ENCODE measurements at regions not wholly inside any gene's neighbourhood (a gene's known extent, or its start where the extent isn't known, plus 50 kb on each side); places are given as distances from the start of the nearest gene placed in this dataset.

GRCh38 chr13:110813646-110814624 is 100.4 kb downstream of the ING1 start (continued):
- TF ChIP-seq TSHZ2 (CRISPR knock-in tag; IDR thresholded peaks at IDR 0.05) (no peak), ZFP30 (CRISPR knock-in tag; IDR thresholded peaks at IDR 0.05) (no peak), ISL1 (CRISPR knock-in tag; IDR thresholded peaks at IDR 0.05) (no peak), PPARA (CRISPR knock-in tag; IDR thresholded peaks at IDR 0.05; ENCODE audit: borderline replicate concordance) (no peak), POU6F1 (CRISPR knock-in tag; IDR thresholded peaks at IDR 0.05; ENCODE audit: borderline replicate concordance, low read depth) (no peak), CREB5 (CRISPR knock-in tag; IDR thresholded peaks at IDR 0.05; ENCODE audit: low read depth) (no peak)

GRCh38 chr13:110815471-110816204 is 99.2 kb downstream of the ANKRD10 start:
- no peak for ATAC-seq
- TF ChIP-seq RARB (CRISPR knock-in tag; IDR thresholded peaks at IDR 0.05) (no peak), OSR1 (CRISPR knock-in tag; IDR thresholded peaks at IDR 0.05) (no peak), CREB5 (CRISPR knock-in tag; IDR thresholded peaks at IDR 0.05; ENCODE audit: low read depth) (no peak), CSDC2 (CRISPR knock-in tag; IDR thresholded peaks at IDR 0.05) (no peak), TCF4 (CRISPR knock-in tag; IDR thresholded peaks at IDR 0.05; ENCODE audit: borderline replicate concordance) (no peak), POU6F1 (CRISPR knock-in tag; IDR thresholded peaks at IDR 0.05; ENCODE audit: borderline replicate concordance, low read depth) (no peak), PPARA (CRISPR knock-in tag; IDR thresholded peaks at IDR 0.05; ENCODE audit: borderline replicate concordance) (no peak), ZNF8 (CRISPR knock-in tag; IDR thresholded peaks at IDR 0.05) (no peak), SNAI2 (CRISPR knock-in tag; IDR thresholded peaks at IDR 0.05) (no peak), ZNF70 (CRISPR knock-in tag; IDR thresholded peaks at IDR 0.05) (no peak), ARNTL (CRISPR knock-in tag; IDR thresholded peaks at IDR 0.05; ENCODE audit: borderline replicate concordance, low read depth) (no peak), ZNF565 (CRISPR knock-in tag; conservative IDR thresholded peaks at IDR 0.05; ENCODE audit: low read depth) (no peak), ZC3H10 (CRISPR knock-in tag; IDR thresholded peaks at IDR 0.05) (no peak), BACH2 (CRISPR knock-in tag; IDR thresholded peaks at IDR 0.05; ENCODE audit: borderline replicate concordance) (no peak), ESRRG (CRISPR knock-in tag; IDR thresholded peaks at IDR 0.05) (no peak), PATZ1 (CRISPR knock-in tag; IDR thresholded peaks at IDR 0.05; ENCODE audit: borderline replicate concordance) (no peak), CSRNP3 (CRISPR knock-in tag; IDR thresholded peaks at IDR 0.05) (no peak), TOX (CRISPR knock-in tag; IDR thresholded peaks at IDR 0.05; ENCODE audit: borderline replicate concordance) (no peak)
